ENCODE measurements at regions not wholly inside any gene's neighbourhood (a gene's known extent, or its start where the extent isn't known, plus 50 kb on each side); places are given as distances from the start of the nearest gene placed in this dataset.

DNA sequence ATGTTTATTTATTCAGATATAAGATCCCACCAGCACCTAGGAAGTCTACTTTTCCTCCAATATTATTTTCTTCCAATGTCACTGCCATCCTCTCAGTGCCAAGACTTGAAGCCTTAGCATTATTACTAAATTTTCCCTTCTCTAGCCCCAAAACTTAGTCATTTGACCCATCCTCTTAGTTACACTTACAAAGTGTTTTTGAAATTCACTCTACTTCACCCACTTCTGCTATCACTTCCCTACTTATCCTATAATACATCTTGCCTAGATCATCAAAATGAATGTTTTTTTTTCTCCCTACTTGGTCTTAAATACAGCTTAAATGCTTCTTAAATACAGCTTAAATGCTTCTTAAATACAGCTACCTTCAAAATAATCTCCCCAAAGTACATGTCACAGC is 376.6 kb downstream of the RSL24D1 start:
- DNase-seq, result no peak
- no peak overlapping the region for H3K4me3 ChIP-seq (ENCODE audit: low read depth, low read length)
- no peaks in the 10 kb centered on the region for H3K9me3 ChIP-seq (ENCODE audit: severe bottlenecking)
- TF ChIP-seq, protein P1, sequence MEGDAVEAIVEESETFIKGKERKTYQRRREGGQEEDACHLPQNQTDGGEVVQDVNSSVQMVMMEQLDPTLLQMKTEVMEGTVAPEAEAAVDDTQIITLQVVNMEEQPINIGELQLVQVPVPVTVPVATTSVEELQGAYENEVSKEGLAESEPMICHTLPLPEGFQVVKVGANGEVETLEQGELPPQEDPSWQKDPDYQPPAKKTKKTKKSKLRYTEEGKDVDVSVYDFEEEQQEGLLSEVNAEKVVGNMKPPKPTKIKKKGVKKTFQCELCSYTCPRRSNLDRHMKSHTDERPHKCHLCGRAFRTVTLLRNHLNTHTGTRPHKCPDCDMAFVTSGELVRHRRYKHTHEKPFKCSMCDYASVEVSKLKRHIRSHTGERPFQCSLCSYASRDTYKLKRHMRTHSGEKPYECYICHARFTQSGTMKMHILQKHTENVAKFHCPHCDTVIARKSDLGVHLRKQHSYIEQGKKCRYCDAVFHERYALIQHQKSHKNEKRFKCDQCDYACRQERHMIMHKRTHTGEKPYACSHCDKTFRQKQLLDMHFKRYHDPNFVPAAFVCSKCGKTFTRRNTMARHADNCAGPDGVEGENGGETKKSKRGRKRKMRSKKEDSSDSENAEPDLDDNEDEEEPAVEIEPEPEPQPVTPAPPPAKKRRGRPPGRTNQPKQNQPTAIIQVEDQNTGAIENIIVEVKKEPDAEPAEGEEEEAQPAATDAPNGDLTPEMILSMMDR (IDR thresholded peaks at IDR 0.05; ENCODE audit: low read depth, low read length), result no peak
- no peaks in the 10 kb centered on the region for H3K36me3 ChIP-seq
- H3K27ac ChIP-seq, result no peak overlapping the region
- H3K27me3 ChIP-seq (ENCODE audit: insufficient read depth, low read depth, severe bottlenecking), result no peaks in the 10 kb centered on the region

DNA sequence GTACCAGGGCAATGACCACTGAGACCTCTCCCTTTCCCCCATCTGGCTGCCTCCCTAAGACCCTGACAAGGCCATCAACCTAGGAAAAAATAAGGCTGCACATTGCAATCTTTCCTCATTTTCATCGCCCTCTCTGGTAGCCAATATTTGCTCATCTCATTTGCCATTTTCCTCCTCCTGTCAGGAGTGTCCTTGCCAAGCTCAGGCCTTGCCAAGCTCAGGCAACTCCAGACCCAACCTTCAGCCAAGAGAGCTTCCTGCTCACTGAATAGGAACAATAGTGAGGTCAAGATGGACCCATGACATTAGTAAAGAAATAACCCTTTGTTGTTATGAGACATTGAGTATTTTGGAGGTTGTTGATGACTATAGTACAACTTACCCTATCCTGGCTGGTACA is 380.3 kb downstream of the RSL24D1 start:
- H3K36me3 ChIP-seq, result no peaks in the 10 kb centered on the region
- no peaks in the 10 kb centered on the region for H3K9me3 ChIP-seq (ENCODE audit: severe bottlenecking)
- H3K4me3 ChIP-seq (ENCODE audit: low read depth, low read length), result no peak overlapping the region
- no peaks in the 10 kb centered on the region for H3K27me3 ChIP-seq (ENCODE audit: insufficient read depth, low read depth, severe bottlenecking)
- TF ChIP-seq, protein P1 (IDR thresholded peaks at IDR 0.05; ENCODE audit: low read depth, low read length), result no peak
- DNase-seq, result no peak
- H3K27ac ChIP-seq, result no peak overlapping the region

DNA sequence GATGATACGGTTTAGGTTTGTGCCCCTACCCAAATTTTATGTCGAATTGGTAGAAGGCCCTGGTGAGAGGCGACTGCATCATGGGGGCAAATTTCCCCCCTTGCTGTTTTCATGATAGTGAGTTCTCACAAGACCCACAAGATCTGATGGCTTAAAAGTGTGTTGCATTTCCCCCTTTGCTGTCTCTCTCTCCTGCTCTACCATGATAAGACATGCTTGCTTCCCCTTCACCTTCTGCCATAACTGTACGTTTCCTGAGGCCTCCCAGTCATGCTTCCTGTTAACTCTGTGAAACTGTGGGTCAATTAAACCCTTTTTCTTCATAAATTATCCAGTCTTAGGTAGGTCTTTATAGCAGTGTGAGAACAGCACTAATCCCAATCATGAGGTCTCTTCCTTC is 381.2 kb downstream of the RSL24D1 start:
- Histone ChIP-seq H3K4me3 (ENCODE audit: low read depth, low read length) (no peak overlapping the region), H3K27ac (no peak overlapping the region), H3K27me3 (ENCODE audit: insufficient read depth, low read depth, severe bottlenecking) (no peaks in the 10 kb centered on the region), H3K36me3 (no peaks in the 10 kb centered on the region), H3K9me3 (ENCODE audit: severe bottlenecking) (no peaks in the 10 kb centered on the region)
- DNase-seq, result no peak
- TF ChIP-seq, protein P1 (IDR thresholded peaks at IDR 0.05; ENCODE audit: low read depth, low read length), result no peak

DNA sequence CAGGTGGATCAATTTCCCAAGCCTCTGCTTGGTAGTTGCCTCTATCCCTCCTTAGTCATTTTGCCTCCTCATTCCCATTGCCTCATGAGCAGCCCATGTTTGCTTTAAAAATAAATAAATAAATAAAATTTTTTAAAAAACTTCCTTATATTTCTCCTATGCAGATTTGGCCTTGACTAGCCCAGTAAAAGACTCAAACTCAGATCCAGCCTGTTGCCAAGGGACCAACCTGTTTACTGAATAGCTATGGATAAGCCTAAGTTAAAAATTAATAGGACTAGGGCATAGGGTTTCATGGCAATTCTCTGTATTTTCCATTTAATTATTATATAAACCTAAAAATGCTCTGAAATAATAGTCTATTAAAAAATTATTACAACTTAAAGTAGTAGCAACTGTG is 384.4 kb downstream of the RSL24D1 start:
- Histone ChIP-seq H3K27me3 (ENCODE audit: insufficient read depth, low read depth, severe bottlenecking) (no peaks in the 10 kb centered on the region), H3K27ac (no peak overlapping the region), H3K9me3 (ENCODE audit: severe bottlenecking) (no peaks in the 10 kb centered on the region), H3K4me3 (ENCODE audit: low read depth, low read length) (no peak overlapping the region), H3K36me3 (no peaks in the 10 kb centered on the region)
- TF ChIP-seq, protein P1 (IDR thresholded peaks at IDR 0.05; ENCODE audit: low read depth, low read length), result no peak
- DNase-seq, result no peak

DNA sequence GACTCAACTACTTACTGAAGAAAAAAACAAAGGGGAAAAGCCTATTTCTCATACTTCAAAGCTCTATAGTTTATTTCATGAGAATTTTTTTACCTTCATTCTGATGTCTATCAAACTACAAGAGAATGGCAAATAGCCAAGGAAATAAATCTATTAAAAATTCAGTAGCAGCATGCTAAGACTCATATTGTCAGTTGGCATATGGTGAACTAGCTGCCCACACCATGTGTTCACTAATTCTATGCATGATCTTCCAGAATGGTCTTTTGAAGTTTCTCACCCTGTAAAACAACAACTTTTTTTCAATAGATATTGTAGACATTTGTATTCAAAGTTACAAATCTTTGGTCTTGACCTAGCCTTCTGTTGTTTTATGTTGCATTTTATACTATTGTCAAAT is 386.2 kb downstream of the RSL24D1 start:
- TF ChIP-seq, protein P1 (IDR thresholded peaks at IDR 0.05; ENCODE audit: low read depth, low read length), result no peak
- Histone ChIP-seq H3K9me3 (ENCODE audit: severe bottlenecking) (no peaks in the 10 kb centered on the region), H3K36me3 (no peaks in the 10 kb centered on the region), H3K4me3 (ENCODE audit: low read depth, low read length) (no peak overlapping the region), H3K27ac (no peak overlapping the region), H3K27me3 (ENCODE audit: insufficient read depth, low read depth, severe bottlenecking) (no peaks in the 10 kb centered on the region)
- DNase-seq, result no peak

DNA sequence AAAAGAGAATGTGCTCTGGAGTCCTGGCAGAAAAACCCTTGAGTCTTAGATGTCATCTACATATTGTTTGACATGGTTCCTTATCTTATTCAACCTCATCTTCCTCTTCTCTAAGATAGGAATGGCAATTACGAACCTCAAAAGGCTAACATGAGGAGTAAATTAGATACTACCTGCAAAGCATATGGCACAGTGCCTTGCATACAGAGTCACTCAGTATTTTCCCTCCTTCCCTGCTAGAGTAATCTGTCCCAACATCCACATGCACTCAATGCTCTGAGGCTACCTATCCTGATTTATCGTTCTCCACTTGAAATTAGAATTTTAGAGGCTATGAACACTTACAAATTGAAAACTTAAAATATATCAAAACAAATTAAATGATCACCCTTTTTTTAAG is 386.7 kb downstream of the RSL24D1 start:
- TF ChIP-seq, protein P1 (IDR thresholded peaks at IDR 0.05; ENCODE audit: low read depth, low read length), result no peak
- Histone ChIP-seq H3K27ac (no peak overlapping the region), H3K36me3 (no peaks in the 10 kb centered on the region), H3K4me3 (ENCODE audit: low read depth, low read length) (no peak overlapping the region), H3K27me3 (ENCODE audit: insufficient read depth, low read depth, severe bottlenecking) (no peaks in the 10 kb centered on the region), H3K9me3 (ENCODE audit: severe bottlenecking) (no peaks in the 10 kb centered on the region)
- no peak for DNase-seq

Measured in WERI-Rb-1 (cell line).